Heart left ventricle (tissue), 16 donors: ENCODE measurements at regions not wholly inside any gene's neighbourhood (a gene's known extent, or its start where the extent isn't known, plus 50 kb on each side); places are given as distances from the start of the nearest gene placed in this dataset.
"Not testable (repeated sequence)": the region's sequence is repeated elsewhere in the genome, so short reads cannot be mapped to it uniquely, and the experiment has no call there.

Source experiments
- ATAC-seq, 4 donors: fragments of 200-7000 bp; cut with Tn5 transposase; one replicate each; pipeline ENCODE4 v1.9.1; 2020 to 2022; ENCODE audit warnings: moderate library complexity in 4 of 4, mild to moderate bottlenecking in 3 of 4, moderate number of reproducible peaks in 1 of 4
- DNase-seq, 5 donors: peaks; one replicate each; pipeline ENCODE4 v3.0.0-alpha.2; 2020
- H3K27ac ChIP-seq, 12 donors: fragments of 200-600 bp; sonication (generic) in 4 of 12; one replicate each; pipeline versions ENCODE4 v1.5.0 to v1.8.0; 2016 to 2022; ENCODE audit warnings: mild to moderate bottlenecking in 2 of 12
- H3K27me3 ChIP-seq, 9 donors: fragments of 200-600 bp; sonication (generic) in 2 of 9; one replicate each; pipeline versions ENCODE4 v1.5.1 to v1.8.0; 2016 to 2022; ENCODE audit warnings: mild to moderate bottlenecking in 3 of 9
- H3K36me3 ChIP-seq, 9 donors: fragments of 200-600 bp; sonication (generic) in 2 of 9; one replicate each; pipeline versions ENCODE4 v1.5.0 to v1.8.0; 2018 to 2022; ENCODE audit warnings: mild to moderate bottlenecking in 2 of 9
- H3K4me1 ChIP-seq, 12 donors: fragments of 200-600 bp; sonication (generic) in 4 of 12; one replicate each; pipeline versions ENCODE4 v1.5.0 to v1.8.0; 2016 to 2022; ENCODE audit warnings: mild to moderate bottlenecking in 3 of 12
- H3K4me3 ChIP-seq, 12 donors: fragments of 200-600 bp; sonication (generic) in 4 of 12; one replicate each; pipeline versions ENCODE4 v1.5.0 to v1.8.0; 2017 to 2022; ENCODE audit warnings: mild to moderate bottlenecking in 9 of 12, moderate library complexity in 4 of 12
- H3K9me3 ChIP-seq, 12 donors: fragments of 200-600 bp; sonication (generic) in 4 of 12; one replicate each; pipeline versions ENCODE4 v1.5.0 to v1.8.0; 2016 to 2022; ENCODE audit warnings: mild to moderate bottlenecking in 1 of 12
- WGBS, 4 donors: extraction: QIAGEN DNeasy Blood & Tissue Kit in 2 of 4; methylation state at CpG; one replicate each; pipeline versions ENCODE4 v1.1.5 to v1.1.7; 2013 to 2018; 5-methylcytosine and 5-hydroxymethylcytosine counted together
- intact Hi-C, 10 donors: fragments of 100-400 bp; cut with DNase I; formaldehyde crosslinking; loops; one replicate each; pipeline versions ENCODE4 v1.11.1 to v1.14.2; 2022
- donor health status: ischemic (EF 13 %, LVEDD 7.1; RV severe dilation, severe dysfunction).
- donor health status: healthy with polysubstance abuse.
- donor health status: DM: no; HTN: yes; CAD: no.
- donor health status: DM: no; HTN: no; CAD: no.
- donor health status: ischemic (EF 25% LVEDD 6.9; RV normal size, moderate dysfunction).
- donor health status: ischemic (EF 25% LVEDD 5.7; RV mildly dilated, moderate dysfunction).
- donor health status: healthy.
- donor health status: DM: yes; HTN: yes; CAD: no.
- donor health status: ischemic (EF 35%, LVEDD 5.7; RV mildly dilated, moderate dysfunction).
- donor health status: nonischemic (EF 11% LVEDD 7.7; RV severe dilation, severe dysfunction).
- donor health status: DM: yes; HTN: yes; CAD: no.
- donor health status: PGD.
- donor health status: ischemic (EF 29% LVEDD 5.4; RV normal size, mild dysfunction).
- donor health status: nonischemic (EF 23%, LVEDD 6.1; RV moderate dilation, normal function).

DNA sequence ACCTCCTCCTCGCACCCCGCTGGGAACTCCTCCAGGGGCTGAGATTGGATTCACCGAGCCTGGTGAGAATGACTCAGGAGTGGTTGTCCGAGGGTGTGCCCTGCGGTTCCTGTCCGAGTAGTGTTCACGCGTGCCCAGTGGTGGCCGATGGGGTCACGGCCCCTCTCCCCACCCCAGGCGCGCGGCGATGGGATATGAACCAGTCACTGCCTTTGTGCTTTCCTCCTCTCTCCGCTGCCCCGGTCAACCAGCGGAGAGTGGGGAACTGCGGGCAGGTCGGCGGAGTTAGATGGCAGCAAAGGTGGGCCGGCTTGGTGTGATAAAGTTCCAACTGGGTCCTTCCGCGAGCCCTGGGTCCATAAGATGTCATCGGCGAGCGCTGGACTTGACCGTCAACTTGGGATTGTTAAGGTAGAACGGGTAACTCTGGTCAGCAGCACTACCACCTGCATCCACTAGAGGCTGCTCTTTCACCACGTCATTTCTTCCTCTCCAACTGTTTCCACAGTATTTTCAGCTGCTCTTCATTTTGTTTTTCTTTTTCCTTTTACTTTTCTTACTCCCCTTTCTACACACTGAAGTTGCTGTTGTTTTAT is 220.1 kb upstream of the HSFY1 start:
- H3K4me3 ChIP-seq, H3K36me3 ChIP-seq, H3K27ac ChIP-seq, DNase-seq, H3K27me3 ChIP-seq, H3K9me3 ChIP-seq, H3K4me1 ChIP-seq, intact Hi-C loops: not testable (repeated sequence)
- no CpG with 5 or more reads among the region's 29 CpGs for WGBS, 4 donors
- peak in 1 of 4 donors; percentile 76 for ATAC-seq

- intact Hi-C loops, H3K9me3 ChIP-seq, ATAC-seq, H3K4me1 ChIP-seq, DNase-seq, H3K4me3 ChIP-seq, H3K27ac ChIP-seq, H3K27me3 ChIP-seq, H3K36me3 ChIP-seq: not testable (repeated sequence)
- no CpG with 5 or more reads among the region's 21 CpGs for WGBS, 4 donors
Measured at GRCh38 chrY:18342496-18342895, 204.0 kb upstream of the HSFY1 start.
